GM21786 (cell line): ENCODE measurements at regions not wholly inside any gene's neighbourhood (a gene's known extent, or its start where the extent isn't known, plus 50 kb on each side); places are given as distances from the start of the nearest gene placed in this dataset.
"Not testable (repeated sequence)": the region's sequence is repeated elsewhere in the genome, so short reads cannot be mapped to it uniquely, and the experiment has no call there.

ENCODE experiments used
- ATAC-seq: cut with Tn5 transposase; IDR thresholded peaks from one replicate; pipeline ENCODE4 v1.9.1; 2021; ENCODE audit not compliant: unreplicated experiment

DNA sequence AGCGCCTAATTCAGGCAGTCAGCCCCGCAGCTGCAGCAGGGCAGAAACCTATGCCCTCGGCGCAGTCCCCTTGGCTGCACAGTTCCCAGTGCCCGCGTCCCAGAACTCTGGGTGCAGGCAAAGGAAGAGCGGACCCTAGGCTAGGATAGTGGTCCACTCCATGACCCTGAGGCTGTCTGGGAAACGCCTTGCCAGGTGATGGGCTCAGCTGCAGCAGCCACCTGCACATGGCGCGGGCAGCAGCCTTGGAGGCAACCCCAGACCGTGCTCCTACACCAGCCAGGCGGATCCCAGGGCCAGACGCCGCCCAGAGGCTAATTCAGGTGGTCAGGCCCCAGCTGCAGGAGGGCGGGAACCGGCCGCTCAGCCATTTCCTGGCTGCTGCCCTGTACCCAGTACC lies 83.0 kb downstream of the POTEC start:
- not testable (repeated sequence) for ATAC-seq

DNA sequence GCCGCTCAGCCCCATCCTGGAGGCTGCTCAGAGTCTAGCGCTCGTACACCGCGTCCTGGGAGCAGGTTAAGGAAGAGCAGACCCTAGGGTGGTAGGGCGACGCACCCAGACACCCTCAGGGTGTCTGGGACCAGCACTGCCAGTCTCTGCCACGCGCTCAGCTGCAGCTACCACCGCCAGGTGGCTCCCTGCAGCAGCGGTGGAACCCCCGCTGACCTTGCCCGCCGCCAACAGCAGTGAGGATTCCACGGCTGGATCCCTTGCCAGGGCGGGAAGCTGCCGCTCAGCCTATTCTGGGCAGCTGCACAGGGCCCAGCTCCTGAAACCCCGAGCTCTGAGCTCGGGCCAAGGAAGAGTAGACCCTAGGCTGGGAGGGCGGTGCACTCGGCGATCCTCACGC lies 83.6 kb downstream of the POTEC start:
- ATAC-seq = not testable (repeated sequence)

DNA sequence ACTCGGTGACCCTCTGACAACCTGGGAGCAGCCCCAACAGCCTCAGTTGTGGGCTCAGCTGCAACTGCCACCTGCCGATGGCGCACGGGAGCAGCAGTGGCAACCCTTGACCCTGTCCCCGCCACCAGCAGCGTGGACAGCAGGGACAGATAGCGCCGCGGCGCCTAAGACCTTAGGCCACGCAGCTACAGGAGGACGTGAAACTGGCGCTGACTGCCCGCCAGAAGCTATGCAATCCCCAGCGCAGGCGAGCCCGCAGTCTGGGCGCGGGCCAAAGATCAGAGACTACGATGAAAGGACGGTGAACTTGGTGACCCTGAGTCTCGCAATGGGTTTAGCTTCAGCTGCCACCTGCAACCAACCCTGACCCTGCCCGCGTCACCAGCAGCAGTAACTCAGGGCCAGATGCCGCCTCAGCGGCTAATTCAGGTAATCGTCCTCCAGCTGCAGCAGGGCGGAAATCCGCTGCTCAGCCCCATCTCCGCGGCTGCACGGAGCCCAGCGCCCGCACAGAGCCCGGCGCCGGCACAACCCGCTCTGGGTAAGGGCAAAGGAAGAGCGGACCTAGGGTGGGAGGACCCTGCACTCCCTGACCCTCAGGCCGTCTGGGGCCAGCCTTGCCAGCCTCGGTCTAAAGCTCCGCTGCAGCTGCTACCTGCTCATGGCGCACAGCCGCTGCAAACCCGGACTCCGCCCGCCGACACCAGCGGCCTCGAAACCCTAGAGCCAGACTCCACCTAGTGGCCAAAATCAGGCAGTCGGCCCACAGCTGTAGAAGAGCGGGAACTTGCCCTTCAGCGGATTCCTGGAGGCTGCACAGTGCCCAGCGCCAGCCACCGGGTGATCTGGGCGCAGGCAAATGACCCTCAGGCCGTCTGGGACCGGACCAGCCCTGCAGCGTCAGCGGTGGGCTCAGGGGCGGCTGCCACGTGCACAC lies 85.1 kb downstream of the POTEC start:
- not testable (repeated sequence) for ATAC-seq

DNA sequence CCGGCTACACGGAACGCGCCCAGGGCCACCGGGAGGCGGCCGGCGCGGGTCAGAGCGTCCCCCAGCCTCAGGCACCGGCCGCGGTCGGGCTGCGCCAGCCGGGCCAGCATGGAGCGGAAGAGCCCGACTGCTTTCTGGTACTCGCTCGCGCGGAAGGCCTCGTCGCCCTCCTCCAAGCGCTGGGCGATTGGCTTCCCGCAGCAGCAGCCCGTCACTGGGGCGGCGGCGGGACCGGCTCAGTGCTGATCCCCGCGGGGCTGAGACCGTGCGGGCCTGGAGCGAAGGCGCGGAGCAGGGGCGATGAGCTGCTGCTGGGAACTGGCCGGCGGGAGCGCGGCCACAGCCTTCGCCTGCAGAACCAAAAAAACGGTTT lies 92.8 kb downstream of the POTEC start:
- ATAC-seq = not testable (repeated sequence)

DNA sequence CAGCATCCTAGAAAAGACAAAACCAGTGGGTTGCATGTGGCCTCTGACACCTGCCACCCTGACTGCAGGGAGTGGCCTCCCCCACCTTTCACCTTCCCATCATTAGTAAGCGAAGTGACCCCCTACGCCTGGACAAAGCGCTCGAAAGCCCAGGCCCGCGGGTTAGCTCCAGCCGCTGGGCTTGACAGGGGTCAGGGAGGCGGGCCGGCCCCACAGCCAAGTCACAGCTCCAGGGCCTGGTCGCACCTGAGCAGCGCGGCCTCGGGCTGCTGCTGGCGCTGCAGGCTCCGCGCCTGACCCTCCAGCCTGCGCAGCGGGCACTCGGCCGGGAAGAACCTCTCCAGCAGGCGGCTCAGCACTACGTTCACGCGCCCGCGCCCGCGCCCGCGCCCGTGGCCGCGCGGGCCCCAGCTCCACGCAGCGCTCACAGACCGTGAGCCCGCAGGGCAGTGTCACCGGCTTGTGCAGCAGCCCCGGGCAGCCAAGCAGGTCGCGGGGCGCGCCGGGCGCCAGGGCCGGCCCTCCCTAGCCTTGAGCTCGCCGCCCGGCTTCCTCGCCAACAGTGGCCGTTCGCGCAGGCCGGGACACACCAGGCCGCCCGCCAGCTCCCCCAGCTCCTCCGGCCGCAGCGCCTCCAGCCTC lies 93.3 kb downstream of the POTEC start:
- not testable (repeated sequence) for ATAC-seq

DNA sequence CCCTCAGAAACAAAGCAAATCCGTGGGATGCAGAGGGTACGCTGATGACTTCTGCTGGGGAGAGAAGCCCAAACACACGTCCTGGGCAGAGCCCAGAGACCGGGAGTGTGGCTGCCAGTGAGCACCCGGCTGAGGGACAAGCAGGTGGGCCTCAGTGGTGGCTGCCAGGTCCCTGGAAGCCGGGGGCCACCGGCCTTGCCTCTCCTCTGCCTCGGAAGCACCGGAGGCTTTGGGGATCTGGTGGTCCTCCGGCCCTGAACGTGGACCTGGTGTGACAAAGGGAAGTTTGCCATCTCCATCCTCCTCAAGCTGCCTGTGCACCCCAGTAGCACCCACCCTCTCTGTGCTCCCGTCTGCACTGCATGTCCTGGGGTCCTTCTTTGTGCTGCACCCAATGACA lies 94.3 kb downstream of the POTEC start:
- ATAC-seq = not testable (repeated sequence)

DNA sequence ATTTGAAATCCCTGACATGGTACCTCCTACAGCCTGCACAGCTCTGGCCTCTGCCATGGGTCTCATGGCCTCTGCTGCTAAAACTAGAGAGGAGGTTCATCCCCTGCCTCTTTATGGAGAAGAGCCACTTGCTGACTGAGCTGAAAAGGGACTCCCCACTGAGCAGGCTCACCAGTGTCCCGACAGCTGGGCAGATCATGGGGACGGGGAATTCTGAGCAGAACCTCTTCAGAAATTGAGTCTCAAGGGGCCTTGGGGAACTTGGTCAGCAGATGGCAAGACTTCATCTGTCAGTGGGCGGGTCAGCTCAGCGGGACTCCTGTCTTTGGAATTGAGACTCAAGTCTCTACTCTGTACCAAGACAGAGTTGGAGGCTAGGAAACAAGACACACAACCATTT lies 95.7 kb downstream of the POTEC start:
- not testable (repeated sequence) for ATAC-seq

DNA sequence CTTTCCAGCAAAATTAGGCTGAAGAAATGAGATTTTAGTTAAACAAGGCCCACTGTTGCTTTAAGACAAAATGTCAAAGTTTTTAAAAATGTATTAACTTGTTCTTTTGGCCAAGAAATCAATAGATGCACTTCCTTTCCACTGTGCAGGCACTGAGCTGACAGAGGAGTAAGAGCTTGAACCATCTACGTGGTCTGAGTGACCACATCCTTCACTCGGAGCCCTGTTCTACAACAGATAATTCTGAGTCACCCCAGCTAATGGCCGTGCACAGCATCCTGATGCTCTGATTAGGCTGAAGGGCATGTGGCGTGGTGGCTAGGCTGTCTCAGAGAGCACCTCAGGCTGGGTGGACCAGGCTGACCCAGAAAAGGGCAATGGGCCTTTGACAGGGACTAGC lies 107.9 kb downstream of the POTEC start:
- not testable (repeated sequence) for ATAC-seq

DNA sequence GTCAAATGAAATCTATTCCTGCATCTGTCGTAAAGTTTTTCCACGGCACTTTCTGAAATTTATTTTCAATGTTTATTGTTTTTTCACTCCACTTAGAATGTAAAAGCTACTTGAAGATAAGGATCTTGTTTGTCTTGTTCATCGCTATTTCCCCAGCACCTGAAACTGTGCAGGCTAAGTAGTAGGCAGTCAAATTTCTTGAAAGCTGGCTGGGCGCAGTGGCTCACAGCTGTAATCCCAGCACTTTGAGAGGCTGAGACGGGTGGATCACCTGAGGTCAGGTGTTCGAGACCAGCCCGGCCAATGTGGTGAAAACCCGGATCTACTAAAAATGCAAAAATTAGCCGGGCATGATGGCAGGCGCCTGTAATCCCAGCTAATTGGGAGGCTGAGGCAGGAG lies 111.0 kb downstream of the POTEC start:
- not testable (repeated sequence) for ATAC-seq

DNA sequence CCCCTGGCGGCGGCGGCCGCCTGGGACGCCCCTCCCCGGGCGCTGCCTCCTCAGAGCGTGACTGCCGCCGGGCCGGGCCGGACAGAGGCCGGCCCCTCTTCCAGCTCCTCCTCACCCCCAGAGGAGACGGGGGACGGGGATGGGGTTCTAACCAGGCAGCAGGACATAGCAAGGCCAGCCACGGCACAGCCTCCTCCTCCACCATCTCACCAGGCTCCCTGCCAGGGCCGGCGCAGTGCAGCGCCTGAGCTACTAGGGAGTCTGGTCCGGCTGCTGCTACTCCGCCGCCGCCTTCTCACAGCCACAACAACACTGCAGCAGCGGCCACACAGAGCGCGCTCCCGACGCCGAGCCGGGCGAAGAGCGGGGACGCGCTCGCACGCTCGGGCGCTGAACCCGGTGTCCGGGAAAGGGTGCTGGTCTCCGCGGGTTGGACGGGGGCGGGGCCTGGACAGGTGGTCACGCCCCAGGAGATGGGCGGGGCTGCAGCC lies 112.3 kb downstream of the POTEC start:
- ATAC-seq = not testable (repeated sequence)

DNA sequence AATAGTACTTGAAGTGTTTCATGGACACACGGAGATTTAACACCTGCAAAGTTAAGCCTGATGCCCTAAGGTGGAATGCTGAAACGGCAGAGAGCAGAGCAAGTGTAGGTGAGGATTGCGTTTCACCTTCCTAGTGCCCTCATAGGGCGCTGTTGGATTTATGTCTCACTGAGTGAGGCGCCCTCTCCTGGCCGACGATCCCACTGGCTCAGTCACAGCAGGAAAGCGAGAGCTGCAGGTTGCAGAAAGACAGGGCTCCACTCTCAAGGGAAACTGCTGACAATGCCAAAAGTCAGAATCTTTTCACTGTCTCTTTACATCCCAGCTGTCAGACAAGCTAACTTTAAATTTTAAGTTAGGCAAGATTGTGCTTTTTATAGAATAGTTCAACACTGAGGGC lies 127.6 kb downstream of the POTEC start:
- ATAC-seq = not testable (repeated sequence)

DNA sequence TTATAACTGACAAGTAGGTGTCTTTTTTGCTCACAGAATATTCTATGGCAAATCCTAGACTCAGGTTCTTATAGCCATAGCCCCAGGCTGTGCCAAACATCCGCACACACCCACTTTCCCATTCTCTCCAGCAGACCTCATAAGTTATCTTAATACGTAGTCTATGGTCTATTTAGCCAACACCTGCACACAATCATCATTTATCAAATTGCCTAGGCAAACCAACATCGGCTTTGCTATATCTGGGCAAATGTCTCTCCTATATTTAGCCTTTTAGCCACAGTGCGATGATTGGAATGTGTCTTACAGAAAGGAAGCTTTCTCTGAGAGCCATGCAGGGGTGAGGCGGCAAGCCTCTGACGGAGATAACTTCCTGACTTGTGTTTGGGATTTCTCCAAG lies 128.0 kb downstream of the POTEC start:
- ATAC-seq = not testable (repeated sequence)

DNA sequence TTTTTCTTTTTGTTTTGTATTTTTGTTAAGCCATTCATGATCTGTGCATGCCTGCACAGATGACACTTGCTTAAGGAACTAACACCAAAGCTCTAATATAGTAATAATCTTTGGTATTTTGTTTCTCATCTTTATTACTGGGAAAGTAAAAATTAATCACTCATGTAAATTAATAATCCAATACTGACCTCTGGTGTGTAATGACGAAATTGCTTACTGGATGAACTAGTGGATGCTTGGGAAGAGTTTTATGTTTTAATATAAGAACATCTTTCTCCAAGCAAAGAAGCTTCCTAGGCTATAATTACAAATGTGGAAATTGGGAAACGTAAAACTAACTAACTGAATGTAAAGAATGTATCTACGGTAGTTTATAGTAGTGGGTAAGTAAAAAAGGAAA lies 147.9 kb downstream of the POTEC start:
- ATAC-seq = not testable (repeated sequence)

DNA sequence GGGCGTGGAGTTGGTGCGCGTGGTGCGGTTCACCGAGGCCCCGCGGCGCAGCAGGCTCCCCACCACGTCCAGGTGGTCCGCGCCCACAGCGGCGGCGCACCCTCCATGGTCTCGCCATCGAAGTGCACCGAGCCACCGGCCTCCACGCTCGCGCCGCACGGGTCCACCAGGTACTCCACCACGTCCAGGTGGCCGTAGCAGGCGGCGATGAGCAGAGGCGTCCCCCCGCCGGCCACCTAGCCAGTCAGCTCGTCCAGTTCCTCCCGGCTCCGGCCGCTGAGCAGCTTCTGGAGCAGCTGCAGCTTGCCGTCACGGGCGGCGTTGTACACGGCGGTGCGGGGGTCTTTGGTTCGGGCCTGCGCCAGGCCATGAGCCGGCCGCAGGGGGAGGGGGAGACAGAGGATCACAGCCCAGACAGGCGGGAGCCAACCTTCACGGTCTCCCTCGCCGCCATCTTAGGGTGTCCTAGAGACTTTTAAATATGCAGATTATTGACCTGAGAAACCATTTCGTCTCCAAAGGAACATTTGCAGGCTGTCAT lies 149.8 kb downstream of the POTEC start:
- not testable (repeated sequence) for ATAC-seq

DNA sequence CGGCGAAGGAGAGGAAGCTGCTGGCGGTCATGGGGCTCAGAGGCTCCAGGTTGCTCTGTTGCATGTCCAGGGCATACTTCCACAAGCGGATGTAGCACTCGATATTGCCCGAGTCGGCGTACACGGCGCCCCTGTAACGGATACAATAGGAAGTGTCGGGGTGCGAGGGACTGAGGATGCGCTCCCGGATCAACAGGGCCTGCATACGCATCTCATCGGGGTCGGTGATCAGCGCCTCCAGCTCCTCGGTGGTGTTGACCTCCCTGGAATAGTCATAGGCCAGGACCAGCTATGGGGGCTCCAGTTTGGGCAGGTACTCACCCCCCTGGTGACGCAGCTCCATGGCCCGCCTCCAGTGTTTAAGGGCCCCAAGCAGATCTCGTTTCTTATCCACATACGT lies 150.8 kb downstream of the POTEC start:
- ATAC-seq = not testable (repeated sequence)

DNA sequence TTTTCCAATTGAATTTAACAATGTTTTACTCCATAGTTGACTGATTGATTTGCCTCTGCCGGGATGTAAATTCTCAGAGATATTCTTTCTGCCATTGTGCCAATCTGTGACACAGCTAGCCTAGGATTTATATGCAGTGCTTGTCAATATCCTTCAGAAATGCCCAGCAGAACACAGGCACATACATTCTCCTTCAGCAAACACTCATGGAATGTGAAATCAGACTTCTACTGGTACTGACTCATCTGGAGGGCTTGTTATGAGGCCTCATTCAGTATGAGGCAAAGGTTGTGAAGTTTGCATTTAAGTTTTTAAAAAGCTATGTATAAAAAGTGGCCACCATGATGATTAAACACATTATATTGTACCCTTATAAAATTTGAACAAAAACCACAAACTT lies 158.4 kb downstream of the POTEC start:
- ATAC-seq = not testable (repeated sequence)

DNA sequence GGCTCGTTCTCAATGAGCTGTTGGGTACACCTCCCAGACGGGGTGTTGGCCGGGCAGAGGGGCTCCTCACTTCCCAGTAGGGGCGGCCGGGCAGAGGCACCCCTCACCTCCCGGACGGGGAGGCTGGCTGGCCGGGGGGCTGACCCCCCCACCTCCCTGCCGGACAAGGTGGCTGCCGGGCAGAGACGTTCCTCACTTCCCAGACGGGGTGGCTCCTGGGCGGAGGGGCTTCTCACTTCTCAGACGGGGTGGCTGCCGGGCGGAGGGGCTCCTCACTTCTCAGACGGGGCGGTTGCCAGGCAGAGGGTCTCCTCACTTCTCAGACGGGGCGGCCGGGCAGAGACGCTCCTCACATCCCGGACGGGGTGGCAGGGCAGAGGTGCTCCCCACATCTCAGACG lies 160.7 kb downstream of the POTEC start:
- ATAC-seq = not testable (repeated sequence)

DNA sequence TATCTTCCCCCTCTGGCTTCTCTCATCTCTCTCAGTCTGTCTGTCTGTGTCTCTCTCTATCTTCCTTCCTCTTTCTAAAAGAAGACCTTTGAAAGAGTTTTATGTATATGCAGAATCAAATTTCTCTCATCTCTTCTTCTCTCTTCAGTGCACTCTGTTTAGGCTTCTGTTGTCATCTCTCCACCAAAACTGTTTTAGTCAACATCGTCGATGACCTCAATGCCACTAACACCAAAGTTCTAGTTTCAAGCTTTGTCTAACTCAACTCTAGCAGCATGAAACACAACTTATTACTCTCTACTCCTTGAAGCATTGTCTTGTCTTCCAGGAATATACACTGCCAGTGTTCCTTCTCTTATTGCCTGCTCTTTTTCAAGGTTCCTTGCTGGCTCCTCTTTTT lies 163.9 kb downstream of the POTEC start:
- ATAC-seq = not testable (repeated sequence)

DNA sequence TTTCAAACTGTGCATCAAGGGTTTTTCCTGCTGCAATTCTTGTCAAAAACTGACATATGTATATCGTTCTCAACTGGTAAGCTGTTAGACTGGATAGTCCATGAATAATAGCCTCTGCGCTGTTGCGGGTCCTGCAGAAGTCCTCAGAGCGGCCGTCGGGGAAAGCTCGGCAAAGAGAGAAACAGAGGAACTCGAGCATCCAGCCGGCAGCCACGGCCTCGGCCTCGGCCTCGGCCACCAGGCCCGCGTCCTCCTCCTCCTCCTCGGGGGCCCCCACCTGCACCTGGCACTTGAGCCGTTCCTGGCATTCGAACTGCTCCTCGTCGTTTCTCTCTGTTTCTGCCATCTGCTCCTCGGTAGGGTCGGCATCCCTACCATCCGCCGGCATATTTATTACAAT lies 165.0 kb downstream of the POTEC start:
- ATAC-seq = not testable (repeated sequence)

DNA sequence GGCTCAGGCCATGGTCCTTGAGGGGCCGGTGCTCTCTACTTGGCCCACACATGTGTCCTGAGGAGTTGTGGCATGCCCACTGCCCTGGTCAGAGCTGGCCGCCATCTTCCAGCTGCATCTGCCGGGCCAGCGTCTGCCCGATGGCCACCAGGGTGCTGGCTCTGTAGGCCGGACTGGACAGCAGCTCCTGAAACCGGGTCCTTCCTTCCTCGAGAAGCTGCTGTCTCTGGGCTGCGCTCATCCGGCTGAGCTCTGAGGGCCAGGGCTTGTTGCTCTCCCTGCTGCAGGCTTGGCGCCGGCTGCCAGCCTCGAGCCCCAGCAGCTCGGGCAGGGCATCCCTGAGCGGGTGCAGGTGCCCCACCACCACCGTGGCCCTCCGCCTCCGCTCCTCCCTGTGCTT lies 182.1 kb downstream of the POTEC start:
- ATAC-seq = not testable (repeated sequence)

DNA sequence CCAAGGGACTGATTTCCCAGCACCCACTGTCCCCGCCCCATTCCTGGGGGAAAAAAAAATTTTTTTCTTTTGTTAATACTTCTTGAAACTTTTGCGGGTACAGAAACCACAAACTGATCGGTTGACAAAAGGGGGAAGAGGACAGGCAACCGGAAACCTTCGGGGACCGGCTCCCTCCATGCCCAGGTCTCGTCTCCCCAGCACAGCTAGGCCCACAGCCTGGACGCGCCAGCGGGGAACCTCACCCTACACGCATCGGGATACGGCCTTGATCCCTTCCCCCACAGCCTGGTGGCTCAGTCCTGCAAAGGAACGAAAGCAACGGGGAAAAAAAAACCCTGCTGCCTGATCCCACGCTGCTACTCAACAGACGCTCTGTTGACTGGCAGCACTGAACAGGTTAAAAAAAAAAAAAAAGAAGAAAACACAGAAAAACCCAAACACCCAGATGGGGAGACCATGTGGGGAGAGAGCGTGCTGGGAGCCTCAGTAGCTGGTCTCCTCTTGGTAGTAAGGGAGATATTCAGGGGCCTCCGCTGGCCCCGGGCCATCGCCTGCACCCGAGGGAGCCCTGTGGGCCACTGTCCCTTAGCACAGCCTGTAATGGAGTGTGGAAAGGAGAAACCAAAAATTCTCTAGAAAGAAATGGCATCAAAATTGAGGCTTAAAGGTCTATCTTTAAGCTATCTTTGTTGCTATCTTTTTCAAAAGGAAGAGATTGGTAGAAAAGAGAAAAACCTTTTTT lies 185.7 kb downstream of the POTEC start:
- ATAC-seq = not testable (repeated sequence)
